ENCODE measurements at regions not wholly inside any gene's neighbourhood (a gene's known extent, or its start where the extent isn't known, plus 50 kb on each side); places are given as distances from the start of the nearest gene placed in this dataset.
A peak's percentile ranks its signal among the peaks of the same experiment; 100 is the strongest.

DNA sequence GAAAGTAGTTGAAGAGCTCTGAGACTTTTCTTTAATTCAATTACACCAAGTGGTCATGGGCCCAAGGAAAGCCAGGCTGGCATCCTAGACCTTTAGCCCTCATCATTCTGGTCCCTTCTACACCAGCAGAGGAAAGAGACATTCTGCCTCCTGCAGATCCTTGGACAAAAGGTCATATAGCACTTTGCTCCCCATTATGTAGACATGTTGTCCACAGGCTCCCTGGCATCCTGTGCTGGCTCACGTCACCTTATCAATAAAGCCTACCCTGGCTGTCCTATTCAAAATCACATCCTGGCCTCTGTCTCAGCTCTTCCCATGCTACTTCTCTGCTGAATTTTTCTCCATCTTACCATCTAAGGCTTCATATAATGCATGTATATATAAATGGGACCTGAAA, 61.6 kb upstream of the MAF start:
- no peak for DNase-seq (ENCODE audit: low read depth, low spot score)

DNA sequence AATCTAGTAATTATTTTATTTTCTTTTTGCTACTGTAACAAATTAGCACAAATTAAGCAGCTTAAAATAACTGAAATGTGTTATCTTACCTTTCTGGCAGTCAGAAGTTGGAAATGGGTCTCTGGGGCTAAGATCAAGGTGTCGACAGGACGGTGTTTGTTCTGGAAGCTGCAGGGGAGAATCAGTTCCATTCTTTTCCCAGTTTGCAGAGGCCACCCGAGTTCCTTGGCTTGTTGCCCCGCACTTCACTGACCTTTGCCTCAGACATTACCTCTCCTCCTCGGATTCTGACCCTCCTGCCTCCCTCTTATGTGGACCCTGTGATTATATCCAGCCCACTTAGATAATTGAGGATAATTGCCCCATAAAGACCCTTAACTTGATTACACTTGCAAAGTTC, 61.0 kb upstream of the MAF start:
- DNase-seq (ENCODE audit: low read depth, low spot score): no peak

DNA sequence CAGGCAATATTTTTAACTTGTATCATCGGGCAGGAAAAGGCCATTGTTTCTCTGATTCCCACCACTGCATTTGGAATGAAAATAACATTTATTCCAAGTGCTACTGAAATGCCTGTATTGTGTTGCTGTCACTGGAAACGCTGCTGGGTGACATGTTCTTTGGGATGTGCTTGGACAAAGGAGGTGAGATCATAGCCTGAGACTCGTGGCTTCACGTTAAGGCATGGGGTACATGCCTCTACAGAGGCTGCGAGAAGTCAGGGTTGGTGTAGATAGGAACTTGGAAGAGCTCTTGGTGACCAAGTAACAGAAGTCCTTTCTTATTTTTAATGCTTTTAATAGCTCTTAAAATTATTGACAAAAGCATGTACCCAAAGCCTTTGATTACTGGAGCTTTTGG, 58.8 kb upstream of the MAF start:
- no peak for DNase-seq (ENCODE audit: low read depth, low spot score)

DNA sequence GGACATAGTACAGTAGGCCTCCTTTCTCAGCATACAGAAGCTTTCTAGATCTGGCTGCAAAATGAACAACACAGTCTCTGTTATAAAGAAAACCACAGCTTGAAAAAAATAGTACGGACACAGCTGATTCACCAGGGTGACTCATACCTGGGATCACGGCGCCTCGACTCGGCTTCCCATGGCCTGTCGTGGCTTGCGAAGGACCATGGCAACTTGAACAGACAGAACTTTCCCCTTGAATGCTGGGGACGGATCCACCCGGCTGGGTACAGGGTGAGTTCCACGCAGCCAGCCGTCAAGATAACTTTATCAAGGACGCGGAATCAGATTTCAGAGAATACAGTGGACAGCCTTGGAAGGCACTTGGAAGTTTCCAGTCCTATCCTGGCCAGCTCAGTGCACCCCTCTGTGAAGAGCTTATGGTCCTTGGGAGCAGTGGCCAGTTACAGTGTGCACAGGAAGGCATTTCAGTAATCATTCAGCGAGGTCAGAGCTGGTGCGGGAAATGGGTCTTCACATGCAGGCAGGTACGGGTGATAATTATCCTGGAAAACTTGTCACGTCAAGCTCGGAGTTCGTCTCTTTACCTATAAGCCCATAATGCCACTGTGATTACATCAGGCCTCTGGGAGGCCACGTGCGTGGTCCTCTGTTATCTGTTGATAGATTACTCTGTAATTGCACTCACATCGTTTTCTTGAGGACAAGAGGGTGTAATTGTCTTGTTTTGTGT, 57.9 kb upstream of the MAF start:
- DNase-seq (ENCODE audit: low read depth, low spot score): no peak

- no peak for DNase-seq (ENCODE audit: low read depth, low spot score)
Measured at GRCh38 chr16:79656553-79657115, 56.1 kb upstream of the MAF start.

- DNase-seq (ENCODE audit: low read depth, low spot score): peak; percentile 30
Measured at GRCh38 chr16:79653373-79653891, 52.9 kb upstream of the MAF start.

DNA sequence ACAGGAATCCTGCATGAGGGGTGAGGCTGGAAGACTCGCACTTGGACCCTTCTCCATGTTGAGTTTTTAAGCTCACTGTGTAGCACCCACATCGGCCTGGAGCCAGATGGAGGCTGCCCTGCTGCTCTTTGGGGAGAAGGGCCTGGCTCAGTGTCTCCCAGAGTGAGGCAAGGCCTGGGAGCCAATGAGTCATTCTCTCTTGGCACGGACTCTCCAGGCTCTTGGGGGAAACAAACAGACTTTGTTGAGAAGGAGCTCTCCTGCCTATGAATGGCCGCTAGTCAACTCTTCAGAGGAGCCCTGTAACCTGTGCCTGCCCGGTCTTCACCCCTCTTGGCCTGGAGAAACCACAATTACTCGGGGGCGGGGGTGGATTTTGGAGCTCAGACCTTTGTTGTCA, 50.8 kb upstream of the MAF start:
- DNase-seq (ENCODE audit: low read depth, low spot score): no peak

Data from brain pericyte (primary cell).